GM23338 (cell line): ENCODE measurements at regions not wholly inside any gene's neighbourhood (a gene's known extent, or its start where the extent isn't known, plus 50 kb on each side); places are given as distances from the start of the nearest gene placed in this dataset.

ENCODE experiments used
- ATAC-seq: fragments of 200-7000 bp; cut with Tn5 transposase; 3 replicates; pipeline ENCODE4 v1.9.1; 2020
- DNase-seq: peaks from one replicate; pipeline ENCODE4 v3.0.0-alpha.2; 2015; ENCODE audit warnings: low spot score
- H2AFZ ChIP-seq: fragments of 200-600 bp; sonication (generic); 2 replicates; pipeline ENCODE4 v1.8.0; 2016; ENCODE audit warnings: antibody characterized with exemption, mild to moderate bottlenecking, moderate library complexity
- H3F3A ChIP-seq: fragments of 200-600 bp; sonication (generic); replicated peaks from 2 replicates; pipeline ENCODE4 v1.8.0; 2017; ENCODE audit warnings: antibody characterized with exemption, mixed run types, low read depth
- H3K27ac ChIP-seq: fragments of 200-600 bp; sonication (generic); 2 replicates; pipeline ENCODE4 v1.6.1; 2016; ENCODE audit warnings: low read depth
- H3K27me3 ChIP-seq: fragments of 200-600 bp; sonication (generic); 2 replicates; pipeline ENCODE4 v1.8.0; 2016; ENCODE audit warnings: mild to moderate bottlenecking, mixed run types, moderate library complexity; ENCODE audit not compliant: insufficient read depth
- H3K36me3 ChIP-seq: fragments of 200-600 bp; sonication (generic); 2 replicates; pipeline ENCODE4 v1.8.0; 2016; ENCODE audit warnings: mild to moderate bottlenecking; ENCODE audit not compliant: insufficient read depth
- H3K4me1 ChIP-seq: fragments of 200-600 bp; sonication (generic); 2 replicates; pipeline ENCODE4 v1.8.0; 2016; ENCODE audit warnings: mild to moderate bottlenecking, moderate library complexity; ENCODE audit not compliant: insufficient read depth
- H3K4me2 ChIP-seq: fragments of 200-600 bp; sonication (generic); 2 replicates; pipeline ENCODE4 v1.7.1; 2017; ENCODE audit warnings: mixed run types
- H3K4me3 ChIP-seq: fragments of 200-600 bp; sonication (generic); 2 replicates; pipeline ENCODE4 v1.6.1; 2016; ENCODE audit warnings: mixed run types
- H3K79me2 ChIP-seq: fragments of 200-600 bp; sonication (generic); replicated peaks from 2 replicates; pipeline ENCODE4 v1.8.0; 2017; ENCODE audit warnings: mild to moderate bottlenecking; ENCODE audit not compliant: insufficient read depth
- H3K9me2 ChIP-seq: fragments of 200-600 bp; sonication (generic); 2 replicates; pipeline ENCODE4 v1.8.0; 2017; ENCODE audit not compliant: insufficient read depth
- H4K20me1 ChIP-seq: fragments of 200-600 bp; sonication (generic); replicated peaks from 2 replicates; pipeline ENCODE4 v1.8.0; 2017; ENCODE audit warnings: mild to moderate bottlenecking; ENCODE audit not compliant: insufficient read depth
- H3K27ac Mint-ChIP-seq: 2 replicates; pipeline ENCODE4 v1.8.0; 2020; ENCODE audit warnings: inconsistent platforms, mild to moderate bottlenecking, moderate library complexity, mixed read lengths
- H3K27me3 Mint-ChIP-seq: 3 replicates; pipeline ENCODE4 v1.8.0; 2022; ENCODE audit warnings: low read depth, mild to moderate bottlenecking, moderate library complexity, mixed read lengths, inconsistent platforms; ENCODE audit not compliant: insufficient read depth, poor library complexity
- H3K36me3 Mint-ChIP-seq: 3 replicates; pipeline ENCODE4 v1.8.0; 2021; ENCODE audit warnings: low read depth, mild to moderate bottlenecking, inconsistent platforms, moderate library complexity, mixed read lengths
- H3K4me1 Mint-ChIP-seq: 3 replicates; pipeline ENCODE4 v1.8.0; 2020; ENCODE audit warnings: mild to moderate bottlenecking, inconsistent platforms, mixed read lengths
- H3K4me3 Mint-ChIP-seq: 3 replicates; pipeline ENCODE4 v1.8.0; 2021; ENCODE audit warnings: moderate library complexity, mild to moderate bottlenecking, inconsistent platforms, mixed read lengths
- H3K9me3 Mint-ChIP-seq: 3 replicates; pipeline ENCODE4 v1.8.0; 2020; ENCODE audit warnings: moderate library complexity, mild to moderate bottlenecking, inconsistent platforms, mixed read lengths
- CREB1 ChIP-seq: fragments of 250-450 bp; sonication (Bioruptor Pico); IDR thresholded peaks from 2 replicates; pipeline ENCODE4 v1.5.0; 2020; ENCODE audit warnings: low read depth, mild to moderate bottlenecking, moderate library complexity
- CTCF ChIP-seq, 2 experiments: fragments of 200-600 bp in 1 of 2; sonication (generic) in 1 of 2; conservative IDR thresholded peaks; 2 replicates each; pipeline versions ENCODE4 v1.5.1 to v1.6.1; 2016 to 2017; ENCODE audit warnings: antibody characterized with exemption in 2 of 2, low read depth in 2 of 2, mild to moderate bottlenecking in 2 of 2, moderate library complexity in 1 of 2
- EZH2 ChIP-seq: fragments of 200-600 bp; sonication (generic); IDR thresholded peaks from one replicate; pipeline ENCODE4 v1.8.0; 2017; ENCODE audit warnings: antibody characterized with exemption, mild to moderate bottlenecking, low read depth; ENCODE audit not compliant: unreplicated experiment
- EZH2phosphoT487 ChIP-seq: fragments of 200-600 bp; sonication (generic); IDR thresholded peaks from one replicate; pipeline ENCODE4 v1.8.1; 2018; ENCODE audit warnings: antibody characterized with exemption; ENCODE audit not compliant: unreplicated experiment
- JUNB ChIP-seq: IDR thresholded peaks from one replicate; pipeline ENCODE4 v1.6.1; 2016; ENCODE audit warnings: antibody characterized with exemption; ENCODE audit not compliant: unreplicated experiment
- NANOG ChIP-seq: IDR thresholded peaks from 2 replicates; pipeline ENCODE4 v1.6.1; 2016; ENCODE audit warnings: antibody characterized with exemption, borderline replicate concordance
- POLR2AphosphoS5 ChIP-seq: IDR thresholded peaks from 2 replicates; pipeline ENCODE4 v1.6.1; 2016; ENCODE audit warnings: antibody characterized with exemption, low read depth
- STAT1 ChIP-seq: IDR thresholded peaks from one replicate; pipeline ENCODE4 v1.6.1; 2016; ENCODE audit warnings: antibody characterized with exemption; ENCODE audit not compliant: unreplicated experiment
- ZNF114 ChIP-seq: fragments of 250-450 bp; sonication (Bioruptor Pico); IDR thresholded peaks from 2 replicates; pipeline ENCODE4 v1.5.0; 2020; ENCODE audit warnings: mild to moderate bottlenecking, moderate library complexity
- ZNF331 ChIP-seq: fragments of 250-450 bp; sonication (Bioruptor Pico); IDR thresholded peaks from 2 replicates; pipeline ENCODE4 v1.5.0; 2020; ENCODE audit warnings: low read depth, mild to moderate bottlenecking, moderate library complexity
- TF ChIP-seq, protein P1 (sequence below): IDR thresholded peaks from 2 replicates; pipeline ENCODE4 v1.6.1; 2016; ENCODE audit warnings: antibody characterized with exemption
- TF ChIP-seq, protein P2 (sequence below): fragments of 250-450 bp; sonication (Bioruptor Pico); IDR thresholded peaks from 2 replicates; pipeline ENCODE4 v1.5.0; 2020; ENCODE audit warnings: mild to moderate bottlenecking, moderate library complexity
- TF ChIP-seq, protein P3 (sequence below): IDR thresholded peaks from one replicate; pipeline ENCODE4 v1.6.1; 2018; ENCODE audit warnings: antibody characterized with exemption; ENCODE audit not compliant: unreplicated experiment

DNA sequence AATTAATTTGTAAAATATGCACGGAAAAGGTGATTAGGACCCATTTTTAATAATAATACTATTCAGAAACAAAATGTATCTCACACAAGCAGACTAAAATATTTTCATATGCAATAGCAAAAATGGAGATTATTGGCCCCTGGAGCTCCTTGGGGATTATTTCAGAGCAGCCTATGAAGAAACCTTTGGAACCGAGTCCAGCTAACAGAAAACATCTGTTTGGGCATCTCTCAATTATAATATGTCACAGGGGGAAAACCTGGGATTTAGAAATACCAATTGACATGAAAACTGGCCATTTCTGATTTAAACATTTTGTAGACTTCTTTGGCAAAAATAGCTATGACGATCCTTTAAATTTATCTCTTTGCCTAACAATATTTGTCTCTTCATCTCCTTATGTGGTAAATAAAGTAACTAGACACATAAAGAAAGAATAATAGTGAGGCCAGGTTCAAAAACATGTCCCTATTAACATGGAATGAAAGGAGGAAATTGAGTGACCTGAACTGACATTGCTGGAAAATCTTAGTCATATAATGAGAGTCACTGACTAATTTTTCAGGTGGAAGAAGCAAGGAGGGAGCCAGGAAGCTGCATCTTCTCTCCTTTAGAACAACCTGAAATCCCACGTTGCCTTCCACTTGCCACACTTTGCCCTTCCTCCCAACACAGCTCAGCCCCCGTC lies 199.0 kb downstream of the SOD2 start:
- H3F3A ChIP-seq: no peaks in the 10 kb centered on the region
- no peak overlapping the region for H3K27ac Mint-ChIP-seq
- no peak for ATAC-seq
- H3K4me3 Mint-ChIP-seq: no peak overlapping the region
- H3K4me3 ChIP-seq: no peak overlapping the region
- no peaks in the 10 kb centered on the region; the same call in 2 of the 3 replicates for H3K36me3 Mint-ChIP-seq
- no peak overlapping the region for H3K4me2 ChIP-seq
- no peaks in the 10 kb centered on the region for H3K79me2 ChIP-seq
- no peak overlapping the region for H2AFZ ChIP-seq
- peaks cover 13% of the 10 kb centered on the region for H3K9me3 Mint-ChIP-seq
- TF ChIP-seq JUNB (no peak), NANOG (no peak), CTCF (conservative IDR thresholded peaks at IDR 0.05; ENCODE audit: low read depth in 2 of 2) (no peak), EZH2phosphoT487 (no peak), ZNF331 (no peak), POLR2AphosphoS5 (no peak), ZNF114 (CRISPR knock-in tag) (no peak), CREB1 (no peak), EZH2 (no peak), STAT1 (no peak)
- TF ChIP-seq, protein P1, sequence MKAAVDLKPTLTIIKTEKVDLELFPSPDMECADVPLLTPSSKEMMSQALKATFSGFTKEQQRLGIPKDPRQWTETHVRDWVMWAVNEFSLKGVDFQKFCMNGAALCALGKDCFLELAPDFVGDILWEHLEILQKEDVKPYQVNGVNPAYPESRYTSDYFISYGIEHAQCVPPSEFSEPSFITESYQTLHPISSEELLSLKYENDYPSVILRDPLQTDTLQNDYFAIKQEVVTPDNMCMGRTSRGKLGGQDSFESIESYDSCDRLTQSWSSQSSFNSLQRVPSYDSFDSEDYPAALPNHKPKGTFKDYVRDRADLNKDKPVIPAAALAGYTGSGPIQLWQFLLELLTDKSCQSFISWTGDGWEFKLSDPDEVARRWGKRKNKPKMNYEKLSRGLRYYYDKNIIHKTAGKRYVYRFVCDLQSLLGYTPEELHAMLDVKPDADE: no peak
- TF ChIP-seq, protein P2, sequence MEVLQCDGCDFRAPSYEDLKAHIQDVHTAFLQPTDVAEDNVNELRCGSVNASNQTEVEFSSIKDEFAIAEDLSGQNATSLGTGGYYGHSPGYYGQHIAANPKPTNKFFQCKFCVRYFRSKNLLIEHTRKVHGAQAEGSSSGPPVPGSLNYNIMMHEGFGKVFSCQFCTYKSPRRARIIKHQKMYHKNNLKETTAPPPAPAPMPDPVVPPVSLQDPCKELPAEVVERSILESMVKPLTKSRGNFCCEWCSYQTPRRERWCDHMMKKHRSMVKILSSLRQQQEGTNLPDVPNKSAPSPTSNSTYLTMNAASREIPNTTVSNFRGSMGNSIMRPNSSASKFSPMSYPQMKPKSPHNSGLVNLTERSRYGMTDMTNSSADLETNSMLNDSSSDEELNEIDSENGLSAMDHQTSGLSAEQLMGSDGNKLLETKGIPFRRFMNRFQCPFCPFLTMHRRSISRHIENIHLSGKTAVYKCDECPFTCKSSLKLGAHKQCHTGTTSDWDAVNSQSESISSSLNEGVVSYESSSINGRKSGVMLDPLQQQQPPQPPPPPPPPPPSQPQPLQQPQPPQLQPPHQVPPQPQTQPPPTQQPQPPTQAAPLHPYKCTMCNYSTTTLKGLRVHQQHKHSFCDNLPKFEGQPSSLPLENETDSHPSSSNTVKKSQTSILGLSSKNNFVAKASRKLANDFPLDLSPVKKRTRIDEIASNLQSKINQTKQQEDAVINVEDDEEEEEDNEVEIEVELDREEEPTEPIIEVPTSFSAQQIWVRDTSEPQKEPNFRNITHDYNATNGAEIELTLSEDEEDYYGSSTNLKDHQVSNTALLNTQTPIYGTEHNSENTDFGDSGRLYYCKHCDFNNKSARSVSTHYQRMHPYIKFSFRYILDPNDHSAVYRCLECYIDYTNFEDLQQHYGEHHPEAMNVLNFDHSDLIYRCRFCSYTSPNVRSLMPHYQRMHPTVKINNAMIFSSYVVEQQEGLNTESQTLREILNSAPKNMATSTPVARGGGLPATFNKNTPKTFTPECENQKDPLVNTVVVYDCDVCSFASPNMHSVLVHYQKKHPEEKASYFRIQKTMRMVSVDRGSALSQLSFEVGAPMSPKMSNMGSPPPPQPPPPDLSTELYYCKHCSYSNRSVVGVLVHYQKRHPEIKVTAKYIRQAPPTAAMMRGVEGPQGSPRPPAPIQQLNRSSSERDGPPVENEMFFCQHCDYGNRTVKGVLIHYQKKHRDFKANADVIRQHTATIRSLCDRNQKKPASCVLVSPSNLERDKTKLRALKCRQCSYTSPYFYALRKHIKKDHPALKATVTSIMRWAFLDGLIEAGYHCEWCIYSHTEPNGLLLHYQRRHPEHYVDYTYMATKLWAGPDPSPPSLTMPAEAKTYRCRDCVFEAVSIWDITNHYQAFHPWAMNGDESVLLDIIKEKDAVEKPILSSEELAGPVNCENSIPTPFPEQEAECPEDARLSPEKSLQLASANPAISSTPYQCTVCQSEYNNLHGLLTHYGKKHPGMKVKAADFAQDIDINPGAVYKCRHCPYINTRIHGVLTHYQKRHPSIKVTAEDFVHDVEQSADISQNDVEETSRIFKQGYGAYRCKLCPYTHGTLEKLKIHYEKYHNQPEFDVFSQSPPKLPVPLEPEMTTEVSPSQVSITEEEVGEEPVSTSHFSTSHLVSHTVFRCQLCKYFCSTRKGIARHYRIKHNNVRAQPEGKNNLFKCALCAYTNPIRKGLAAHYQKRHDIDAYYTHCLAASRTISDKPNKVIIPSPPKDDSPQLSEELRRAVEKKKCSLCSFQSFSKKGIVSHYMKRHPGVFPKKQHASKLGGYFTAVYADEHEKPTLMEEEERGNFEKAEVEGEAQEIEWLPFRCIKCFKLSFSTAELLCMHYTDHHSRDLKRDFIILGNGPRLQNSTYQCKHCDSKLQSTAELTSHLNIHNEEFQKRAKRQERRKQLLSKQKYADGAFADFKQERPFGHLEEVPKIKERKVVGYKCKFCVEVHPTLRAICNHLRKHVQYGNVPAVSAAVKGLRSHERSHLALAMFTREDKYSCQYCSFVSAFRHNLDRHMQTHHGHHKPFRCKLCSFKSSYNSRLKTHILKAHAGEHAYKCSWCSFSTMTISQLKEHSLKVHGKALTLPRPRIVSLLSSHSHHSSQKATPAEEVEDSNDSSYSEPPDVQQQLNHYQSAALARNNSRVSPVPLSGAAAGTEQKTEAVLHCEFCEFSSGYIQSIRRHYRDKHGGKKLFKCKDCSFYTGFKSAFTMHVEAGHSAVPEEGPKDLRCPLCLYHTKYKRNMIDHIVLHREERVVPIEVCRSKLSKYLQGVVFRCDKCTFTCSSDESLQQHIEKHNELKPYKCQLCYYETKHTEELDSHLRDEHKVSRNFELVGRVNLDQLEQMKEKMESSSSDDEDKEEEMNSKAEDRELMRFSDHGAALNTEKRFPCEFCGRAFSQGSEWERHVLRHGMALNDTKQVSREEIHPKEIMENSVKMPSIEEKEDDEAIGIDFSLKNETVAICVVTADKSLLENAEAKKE (CRISPR knock-in tag): no peak
- TF ChIP-seq, protein P3, sequence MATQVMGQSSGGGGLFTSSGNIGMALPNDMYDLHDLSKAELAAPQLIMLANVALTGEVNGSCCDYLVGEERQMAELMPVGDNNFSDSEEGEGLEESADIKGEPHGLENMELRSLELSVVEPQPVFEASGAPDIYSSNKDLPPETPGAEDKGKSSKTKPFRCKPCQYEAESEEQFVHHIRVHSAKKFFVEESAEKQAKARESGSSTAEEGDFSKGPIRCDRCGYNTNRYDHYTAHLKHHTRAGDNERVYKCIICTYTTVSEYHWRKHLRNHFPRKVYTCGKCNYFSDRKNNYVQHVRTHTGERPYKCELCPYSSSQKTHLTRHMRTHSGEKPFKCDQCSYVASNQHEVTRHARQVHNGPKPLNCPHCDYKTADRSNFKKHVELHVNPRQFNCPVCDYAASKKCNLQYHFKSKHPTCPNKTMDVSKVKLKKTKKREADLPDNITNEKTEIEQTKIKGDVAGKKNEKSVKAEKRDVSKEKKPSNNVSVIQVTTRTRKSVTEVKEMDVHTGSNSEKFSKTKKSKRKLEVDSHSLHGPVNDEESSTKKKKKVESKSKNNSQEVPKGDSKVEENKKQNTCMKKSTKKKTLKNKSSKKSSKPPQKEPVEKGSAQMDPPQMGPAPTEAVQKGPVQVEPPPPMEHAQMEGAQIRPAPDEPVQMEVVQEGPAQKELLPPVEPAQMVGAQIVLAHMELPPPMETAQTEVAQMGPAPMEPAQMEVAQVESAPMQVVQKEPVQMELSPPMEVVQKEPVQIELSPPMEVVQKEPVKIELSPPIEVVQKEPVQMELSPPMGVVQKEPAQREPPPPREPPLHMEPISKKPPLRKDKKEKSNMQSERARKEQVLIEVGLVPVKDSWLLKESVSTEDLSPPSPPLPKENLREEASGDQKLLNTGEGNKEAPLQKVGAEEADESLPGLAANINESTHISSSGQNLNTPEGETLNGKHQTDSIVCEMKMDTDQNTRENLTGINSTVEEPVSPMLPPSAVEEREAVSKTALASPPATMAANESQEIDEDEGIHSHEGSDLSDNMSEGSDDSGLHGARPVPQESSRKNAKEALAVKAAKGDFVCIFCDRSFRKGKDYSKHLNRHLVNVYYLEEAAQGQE: no peak
- peaks cover 7% of the 10 kb centered on the region; the same call in 1 of the 2 replicates for H3K9me2 ChIP-seq
- no peaks in the 10 kb centered on the region for H4K20me1 ChIP-seq
- H3K27me3 ChIP-seq: no peaks in the 10 kb centered on the region
- DNase-seq: no peak
- 0 out of 2 replicates have a peak, but pooled peaks cover 4% of the 10 kb centered on the region for H3K36me3 ChIP-seq
- no peak overlapping the region for H3K27ac ChIP-seq
- peaks cover 6% of the 10 kb centered on the region for H3K27me3 Mint-ChIP-seq
- no peaks in the 10 kb centered on the region for H3K4me1 Mint-ChIP-seq
- H3K4me1 ChIP-seq: no peaks in the 10 kb centered on the region
